Activated naive CD8-positive, alpha-beta T cell treated with anti-CD3 and anti-CD28 coated beads for 36 hours (primary cell): ENCODE measurements at regions not wholly inside any gene's neighbourhood (a gene's known extent, or its start where the extent isn't known, plus 50 kb on each side); places are given as distances from the start of the nearest gene placed in this dataset.
"Not testable (repeated sequence)": the region's sequence is repeated elsewhere in the genome, so short reads cannot be mapped to it uniquely, and the experiment has no call there.

ENCODE experiments used
- DNase-seq: peaks from one replicate; pipeline ENCODE4 v3.0.0; 2021
- H3K27ac Mint-ChIP-seq: one replicate; pipeline ENCODE4 v1.8.0; 2022; ENCODE audit warnings: mild to moderate bottlenecking, moderate library complexity, mixed read lengths
- H3K27me3 Mint-ChIP-seq: one replicate; pipeline ENCODE4 v1.8.0; 2022; ENCODE audit warnings: mild to moderate bottlenecking, mixed read lengths
- H3K36me3 Mint-ChIP-seq: one replicate; pipeline ENCODE4 v1.8.0; 2021; ENCODE audit warnings: mild to moderate bottlenecking, mixed read lengths
- H3K4me1 Mint-ChIP-seq: one replicate; pipeline ENCODE4 v1.8.0; 2021; ENCODE audit warnings: mixed read lengths
- H3K4me3 Mint-ChIP-seq: one replicate; pipeline ENCODE4 v1.8.0; 2022; ENCODE audit warnings: mild to moderate bottlenecking, moderate library complexity, mixed read lengths
- H3K9me3 Mint-ChIP-seq: one replicate; pipeline ENCODE4 v1.8.0; 2022; ENCODE audit warnings: mixed read lengths

- H3K4me3 Mint-ChIP-seq: no peak overlapping the region
- H3K9me3 Mint-ChIP-seq: no peaks in the 10 kb centered on the region
- no peaks in the 10 kb centered on the region for H3K36me3 Mint-ChIP-seq
- no peaks in the 10 kb centered on the region for H3K4me1 Mint-ChIP-seq
- DNase-seq: no peak
- peaks cover 26% of the 10 kb centered on the region for H3K27me3 Mint-ChIP-seq
- no peak overlapping the region for H3K27ac Mint-ChIP-seq
These were observed 318.0 kb downstream of the THBS2 start for GRCh38 chr6:168935628-168936010.

- Mint-ChIP-seq H3K4me3 (no peak overlapping the region), H3K36me3 (no peaks in the 10 kb centered on the region), H3K9me3 (no peaks in the 10 kb centered on the region), H3K27me3 (peaks cover 26% of the 10 kb centered on the region), H3K4me1 (no peaks in the 10 kb centered on the region), H3K27ac (no peak overlapping the region)
- DNase-seq: no peak
These were observed 318.7 kb downstream of the THBS2 start for GRCh38 chr6:168934660-168935627.

GRCh38 chr6:168932171-168932570 lies 321.5 kb downstream of the THBS2 start:
- H3K4me3 Mint-ChIP-seq, H3K9me3 Mint-ChIP-seq, H3K36me3 Mint-ChIP-seq, DNase-seq, H3K4me1 Mint-ChIP-seq, H3K27ac Mint-ChIP-seq: not testable (repeated sequence)
- peaks cover 25% of the 10 kb centered on the region for H3K27me3 Mint-ChIP-seq

GRCh38 chr6:168931072-168931471 lies 322.6 kb downstream of the THBS2 start:
- not testable (repeated sequence) for H3K27ac Mint-ChIP-seq, H3K4me1 Mint-ChIP-seq, DNase-seq, H3K36me3 Mint-ChIP-seq, H3K4me3 Mint-ChIP-seq, H3K9me3 Mint-ChIP-seq
- peaks cover 20% of the 10 kb centered on the region for H3K27me3 Mint-ChIP-seq

GRCh38 chr6:168929871-168930450 lies 323.7 kb downstream of the THBS2 start:
- Mint-ChIP-seq H3K4me3 (no peak overlapping the region), H3K9me3 (no peaks in the 10 kb centered on the region), H3K27me3 (peaks cover 11% of the 10 kb centered on the region), H3K36me3 (no peaks in the 10 kb centered on the region), H3K4me1 (no peaks in the 10 kb centered on the region), H3K27ac (no peak overlapping the region)
- DNase-seq: no peak

- no peaks in the 10 kb centered on the region for H3K9me3 Mint-ChIP-seq
- no peak overlapping the region for H3K4me3 Mint-ChIP-seq
- no peaks in the 10 kb centered on the region for H3K4me1 Mint-ChIP-seq
- H3K27ac Mint-ChIP-seq: no peak overlapping the region
- peaks cover 7% of the 10 kb centered on the region for H3K27me3 Mint-ChIP-seq
- no peak for DNase-seq
- H3K36me3 Mint-ChIP-seq: no peaks in the 10 kb centered on the region
These were observed 325.6 kb downstream of the THBS2 start for GRCh38 chr6:168928012-168928411.

- Mint-ChIP-seq H3K27ac (no peak overlapping the region), H3K27me3 (peaks cover 7% of the 10 kb centered on the region), H3K4me3 (no peak overlapping the region), H3K9me3 (no peaks in the 10 kb centered on the region), H3K36me3 (no peaks in the 10 kb centered on the region), H3K4me1 (no peaks in the 10 kb centered on the region)
- DNase-seq: no peak
These were observed 326.6 kb downstream of the THBS2 start for GRCh38 chr6:168927026-168927425.

GRCh38 chr6:168926306-168926705 lies 327.3 kb downstream of the THBS2 start:
- no peaks in the 10 kb centered on the region for H3K9me3 Mint-ChIP-seq
- peaks cover 7% of the 10 kb centered on the region for H3K27me3 Mint-ChIP-seq
- no peaks in the 10 kb centered on the region for H3K4me1 Mint-ChIP-seq
- no peak for DNase-seq
- H3K4me3 Mint-ChIP-seq: no peak overlapping the region
- no peaks in the 10 kb centered on the region for H3K36me3 Mint-ChIP-seq
- H3K27ac Mint-ChIP-seq: no peak overlapping the region

- H3K9me3 Mint-ChIP-seq: no peaks in the 10 kb centered on the region
- H3K27ac Mint-ChIP-seq: no peak overlapping the region
- no peak for DNase-seq
- H3K27me3 Mint-ChIP-seq: peaks cover 7% of the 10 kb centered on the region
- no peaks in the 10 kb centered on the region for H3K36me3 Mint-ChIP-seq
- no peaks in the 10 kb centered on the region for H3K4me1 Mint-ChIP-seq
- H3K4me3 Mint-ChIP-seq: no peak overlapping the region
These were observed 328.0 kb downstream of the THBS2 start for GRCh38 chr6:168925671-168926070.

GRCh38 chr6:168923171-168923570 lies 330.5 kb downstream of the THBS2 start:
- H3K4me1 Mint-ChIP-seq: no peaks in the 10 kb centered on the region
- H3K27ac Mint-ChIP-seq: no peak overlapping the region
- no peak overlapping the region for H3K4me3 Mint-ChIP-seq
- H3K27me3 Mint-ChIP-seq: peaks cover 16% of the 10 kb centered on the region
- no peaks in the 10 kb centered on the region for H3K9me3 Mint-ChIP-seq
- no peak for DNase-seq
- H3K36me3 Mint-ChIP-seq: no peaks in the 10 kb centered on the region

GRCh38 chr6:168922436-168922835 lies 331.2 kb downstream of the THBS2 start:
- Mint-ChIP-seq H3K27ac (no peak overlapping the region), H3K9me3 (no peaks in the 10 kb centered on the region), H3K36me3 (no peaks in the 10 kb centered on the region), H3K4me3 (no peak overlapping the region), H3K27me3 (peaks cover 15% of the 10 kb centered on the region), H3K4me1 (no peaks in the 10 kb centered on the region)
- DNase-seq: no peak

GRCh38 chr6:168920289-168920688 lies 333.4 kb downstream of the THBS2 start:
- Mint-ChIP-seq H3K4me3 (no peak overlapping the region), H3K27me3 (peaks cover 12% of the 10 kb centered on the region), H3K9me3 (no peaks in the 10 kb centered on the region), H3K27ac (no peak overlapping the region), H3K36me3 (no peaks in the 10 kb centered on the region), H3K4me1 (no peaks in the 10 kb centered on the region)
- no peak for DNase-seq

GRCh38 chr6:168919470-168920179 lies 334.0 kb downstream of the THBS2 start:
- Mint-ChIP-seq H3K27me3 (peaks cover 12% of the 10 kb centered on the region), H3K36me3 (no peaks in the 10 kb centered on the region), H3K9me3 (no peaks in the 10 kb centered on the region), H3K4me1 (no peaks in the 10 kb centered on the region), H3K4me3 (no peak overlapping the region), H3K27ac (no peak overlapping the region)
- no peak for DNase-seq

- H3K27ac Mint-ChIP-seq: no peak overlapping the region
- H3K9me3 Mint-ChIP-seq: no peaks in the 10 kb centered on the region
- no peak overlapping the region for H3K4me3 Mint-ChIP-seq
- H3K36me3 Mint-ChIP-seq: no peaks in the 10 kb centered on the region
- peaks cover 8% of the 10 kb centered on the region for H3K27me3 Mint-ChIP-seq
- DNase-seq: no peak
- H3K4me1 Mint-ChIP-seq: no peaks in the 10 kb centered on the region
These were observed 337.0 kb downstream of the THBS2 start for GRCh38 chr6:168916576-168917211.

GRCh38 chr6:168915855-168916254 lies 337.8 kb downstream of the THBS2 start:
- Mint-ChIP-seq H3K4me3 (no peak overlapping the region), H3K27me3 (peaks cover 8% of the 10 kb centered on the region), H3K4me1 (no peaks in the 10 kb centered on the region), H3K9me3 (no peaks in the 10 kb centered on the region), H3K36me3 (no peaks in the 10 kb centered on the region), H3K27ac (no peak overlapping the region)
- DNase-seq: no peak
